ACHN (cell line): ENCODE measurements at regions not wholly inside any gene's neighbourhood (a gene's known extent, or its start where the extent isn't known, plus 50 kb on each side); places are given as distances from the start of the nearest gene placed in this dataset.

ENCODE experiments used
- DNase-seq: peaks from one replicate; pipeline ENCODE4 v3.0.0-alpha.2; 2015
- in situ Hi-C: cut with HindIII; loops from 2 replicates; pipeline ENCODE4 v1.10.0; 2017; ENCODE audit warnings: low sequenced_read_pairs, low pct_ligation_motif_present, low pct_unique_long_range_greater_than_20kb

- no peak for DNase-seq
These were observed 518.5 kb downstream of the CD83 start for GRCh38 chr6:14635934-14636591.

GRCh38 chr6:14638435-14638905 lies 520.9 kb downstream of the CD83 start:
- no peak for DNase-seq
- in situ Hi-C loops, result no loop called here

More at GRCh38 chr6:14635934-14636591, 518.5 kb downstream of the CD83 start:
- in situ Hi-C loops, result no loop called here

- in situ Hi-C loops, result no loop called here
- DNase-seq, result no peak
These were observed 521.6 kb downstream of the CD83 start for GRCh38 chr6:14638906-14639761.

- in situ Hi-C loops, result no loop called here
- no peak for DNase-seq
These were observed 522.5 kb downstream of the CD83 start for GRCh38 chr6:14639983-14640599.

- DNase-seq, result no peak
- in situ Hi-C loops, result no loop called here
These were observed 523.1 kb downstream of the CD83 start for GRCh38 chr6:14640631-14641030.

DNA sequence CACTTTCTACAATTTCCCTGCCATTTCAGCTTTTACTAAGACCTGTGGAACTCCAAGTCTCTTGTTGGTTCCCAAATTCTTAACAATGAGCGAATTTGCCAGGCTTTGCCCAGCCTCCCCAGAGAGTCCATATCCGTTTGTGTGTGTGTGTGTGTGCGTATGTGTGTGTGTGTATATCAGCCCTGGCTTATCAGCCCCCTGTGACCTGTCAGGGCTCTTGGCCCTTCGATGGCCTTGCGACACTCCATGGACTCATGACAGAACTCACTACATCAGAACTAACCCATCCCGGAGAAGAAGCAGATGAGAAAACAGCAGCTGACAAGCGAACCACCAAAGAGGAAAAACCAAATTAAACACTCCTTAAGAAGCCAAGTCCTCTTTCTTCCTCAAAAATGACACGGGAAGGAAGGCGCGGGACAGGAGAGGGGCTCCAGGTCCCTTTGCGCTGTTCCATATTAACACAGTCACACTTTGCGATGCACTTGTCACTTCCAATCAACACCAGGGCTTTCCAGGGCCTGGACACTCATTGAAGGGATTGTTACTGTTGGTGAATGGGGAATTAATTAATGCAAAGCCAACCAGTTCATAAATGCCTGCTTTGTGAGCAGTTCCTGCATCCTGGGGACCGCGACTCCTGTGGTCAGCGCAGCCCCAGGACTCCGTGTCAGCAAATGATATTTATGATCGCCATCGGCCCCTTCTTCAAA lies 524.0 kb downstream of the CD83 start:
- in situ Hi-C loops, result no loop called here

DNA sequence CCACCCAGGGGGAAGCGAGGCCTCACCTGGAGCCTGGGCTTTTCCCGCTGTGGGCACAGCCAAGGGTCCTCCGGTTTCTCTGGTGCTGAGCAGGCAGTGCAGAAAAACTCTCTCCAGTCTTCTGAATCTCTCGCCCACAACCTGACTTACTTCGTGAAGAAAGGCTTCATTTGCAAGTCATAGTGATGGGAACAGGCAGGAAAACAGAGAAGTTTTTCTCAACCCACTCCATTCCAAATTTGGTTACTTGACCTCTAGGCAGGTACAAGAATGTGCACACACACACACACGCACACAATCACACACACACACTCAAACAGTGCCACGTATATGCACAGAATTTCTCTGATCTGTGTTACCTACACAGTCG lies 524.5 kb downstream of the CD83 start:
- no peak for DNase-seq
- in situ Hi-C loops, result no loop called here

More for the DNA sequence above, 524.0 kb downstream of the CD83 start:
- DNase-seq, result no peak

DNA sequence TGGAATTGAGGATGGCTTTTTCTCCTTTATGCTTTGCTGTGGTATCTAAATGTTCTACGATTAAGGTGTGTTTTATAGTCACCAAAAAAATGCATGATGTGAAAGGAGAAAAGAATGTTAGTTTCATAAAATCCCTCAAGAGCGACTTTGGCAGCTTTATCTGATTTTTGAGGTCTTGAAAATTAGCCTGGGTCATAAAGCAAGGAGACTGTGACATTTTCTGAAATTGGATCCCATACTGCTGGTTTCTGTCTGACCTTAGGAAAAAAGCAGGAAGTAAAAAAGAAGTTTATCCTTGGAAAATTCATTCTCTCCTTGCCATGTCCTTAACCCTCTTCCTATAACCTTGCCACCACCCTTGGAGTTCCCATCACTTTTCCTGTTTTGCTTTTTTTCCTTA lies 525.3 kb downstream of the CD83 start:
- in situ Hi-C loops, result no loop called here
- DNase-seq, result no peak

DNA sequence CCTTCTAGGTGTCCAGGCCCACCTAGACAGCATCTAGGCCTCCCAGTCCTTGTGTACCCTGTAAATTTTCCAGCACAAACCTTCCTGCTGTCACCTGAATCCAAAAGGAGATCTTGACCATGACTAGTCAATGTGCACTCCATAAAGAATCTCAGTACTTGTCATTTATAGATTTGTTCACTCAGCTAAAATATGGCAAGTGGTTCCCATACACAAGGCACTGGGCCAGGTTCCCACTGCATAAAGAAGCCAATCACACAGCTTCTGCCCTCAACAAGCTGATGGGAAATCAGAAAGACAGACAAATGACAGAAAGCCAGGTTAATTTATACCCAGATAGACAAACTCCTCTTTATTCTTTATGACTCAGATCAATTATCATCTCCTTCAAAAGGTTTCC lies 526.8 kb downstream of the CD83 start:
- in situ Hi-C loops, result no loop called here
- DNase-seq, result no peak

DNA sequence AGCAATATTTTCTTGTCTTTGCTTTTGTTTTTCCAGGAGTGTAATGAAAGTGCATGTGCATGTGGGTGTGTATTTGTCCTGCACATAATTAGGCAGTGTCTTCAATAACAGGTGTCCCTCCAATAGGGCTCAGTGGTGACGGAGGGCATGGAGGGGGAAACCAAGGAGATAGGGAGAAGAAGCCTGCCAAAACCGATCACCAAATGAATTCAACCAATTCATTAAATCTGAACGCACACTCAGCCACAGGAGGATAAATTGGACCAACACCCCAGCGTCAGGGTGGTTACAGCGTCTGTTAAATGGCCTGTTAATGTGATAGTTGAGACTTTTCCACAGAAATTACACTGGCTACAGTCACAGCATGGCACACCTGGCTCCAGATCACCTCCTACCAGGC lies 527.6 kb downstream of the CD83 start:
- in situ Hi-C loops, result no loop called here
- no peak for DNase-seq

DNA sequence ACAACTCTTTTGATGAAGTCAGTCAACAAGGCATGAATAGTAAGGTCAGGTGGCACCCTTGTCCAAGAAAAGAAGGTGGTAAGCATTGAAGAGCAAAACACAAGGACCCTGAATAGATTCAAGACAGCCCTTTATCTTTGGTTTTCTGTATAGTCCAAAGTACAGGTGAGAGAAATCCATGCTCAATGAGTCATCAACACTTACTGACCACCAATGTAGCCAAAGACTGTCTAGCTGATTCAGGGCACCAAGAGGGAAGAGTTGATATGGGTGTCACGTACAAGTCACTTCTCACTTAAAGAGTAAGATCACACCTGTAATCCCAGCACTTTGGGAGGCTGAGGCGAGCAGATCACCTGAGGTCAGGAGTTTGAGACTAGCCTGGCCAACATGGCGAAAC lies 528.3 kb downstream of the CD83 start:
- no peak for DNase-seq
- in situ Hi-C loops, result no loop called here

- DNase-seq, result no peak
- in situ Hi-C loops, result no loop called here
These were observed 528.8 kb downstream of the CD83 start for GRCh38 chr6:14646371-14646770.

DNA sequence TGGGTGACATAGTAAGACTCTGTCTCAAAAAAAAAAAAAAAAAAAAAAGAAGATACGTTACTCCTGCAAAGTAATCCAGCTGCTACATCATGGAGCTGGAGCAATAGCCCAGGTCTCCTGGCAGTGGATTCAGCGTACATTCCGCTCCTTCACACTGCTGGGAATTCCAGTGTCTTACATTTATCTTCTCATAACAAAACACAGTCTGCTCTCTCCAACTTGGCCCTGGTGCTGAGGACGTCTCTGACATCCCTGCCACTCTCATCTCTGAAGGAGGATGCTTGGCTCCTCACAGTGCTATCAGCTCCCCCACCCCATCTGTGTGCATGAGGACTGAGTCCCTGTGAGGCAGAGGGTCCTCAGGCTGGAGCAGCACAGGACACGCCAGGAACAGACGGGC lies 529.8 kb downstream of the CD83 start:
- in situ Hi-C loops, result no loop called here
- no peak for DNase-seq

- in situ Hi-C loops, result no loop called here
- DNase-seq, result no peak
These were observed 535.0 kb downstream of the CD83 start for GRCh38 chr6:14652536-14652935.

- no peak for DNase-seq
- in situ Hi-C loops, result no loop called here
These were observed 537.9 kb downstream of the CD83 start for GRCh38 chr6:14655201-14656061.

DNA sequence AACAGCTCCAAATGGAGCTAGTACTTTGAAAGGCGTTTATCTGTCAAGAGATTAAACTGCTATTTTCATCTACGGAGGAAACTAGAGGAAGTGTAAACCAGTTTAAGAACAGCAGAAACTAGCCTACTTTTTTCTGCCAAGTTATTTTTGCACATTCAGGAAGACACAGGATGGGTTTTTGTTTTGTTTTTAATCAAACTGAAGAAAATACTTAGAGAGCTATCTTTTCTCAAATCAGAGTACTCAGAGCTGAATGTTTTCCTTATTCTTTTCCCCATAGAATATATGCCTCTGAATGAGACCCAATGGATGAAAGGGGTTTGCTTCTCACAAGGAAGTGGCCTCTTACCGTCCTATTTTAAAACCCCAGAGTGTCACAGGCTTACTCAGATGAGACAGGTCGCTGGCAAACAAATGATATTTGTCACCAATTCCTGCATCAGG lies 538.5 kb downstream of the CD83 start:
- in situ Hi-C loops, result no loop called here
- no peak for DNase-seq

DNA sequence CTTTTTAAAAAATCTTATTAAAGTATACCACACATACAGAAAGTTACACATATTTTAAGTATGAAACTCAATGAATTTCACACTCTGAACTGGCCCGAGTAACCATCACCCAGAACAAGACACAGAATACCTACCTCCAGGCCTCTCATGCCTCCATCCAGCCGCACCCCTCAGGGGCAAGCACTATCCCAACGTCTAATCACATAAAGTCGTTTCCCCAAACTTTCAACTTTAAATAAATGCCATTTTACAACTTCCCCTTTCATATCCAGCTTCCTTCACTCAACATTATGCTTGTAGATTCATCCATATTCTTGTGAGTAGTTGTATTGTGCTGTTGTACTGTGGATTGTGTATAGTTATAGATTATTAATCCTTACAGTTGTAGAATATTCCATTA lies 539.1 kb downstream of the CD83 start:
- no peak for DNase-seq
- in situ Hi-C loops, result no loop called here

DNA sequence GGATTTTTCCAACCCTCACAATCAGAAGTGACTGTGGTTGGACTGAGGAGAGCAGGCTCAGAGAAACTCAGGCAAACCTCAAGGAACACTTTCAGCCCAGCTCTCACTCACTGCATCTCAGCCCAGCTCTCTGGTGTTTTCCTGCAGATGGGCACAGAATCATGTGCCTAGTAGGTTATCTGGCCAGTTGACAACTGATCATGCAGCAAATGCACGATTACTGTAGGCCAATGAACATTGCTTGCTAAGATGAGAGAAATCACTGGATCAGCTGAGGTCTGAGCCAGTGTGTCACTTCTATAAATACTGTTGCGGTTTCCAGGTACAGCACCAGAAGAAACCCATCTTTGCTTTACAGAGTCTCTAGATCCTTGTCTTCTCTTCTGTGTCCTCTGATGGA lies 540.5 kb downstream of the CD83 start:
- no peak for DNase-seq
- in situ Hi-C loops, result no loop called here
